Activated CD8-positive, alpha-beta T cell treated with anti-CD3 and anti-CD28 coated beads for 36 hours (primary cell): ENCODE measurements at regions not wholly inside any gene's neighbourhood (a gene's known extent, or its start where the extent isn't known, plus 50 kb on each side); places are given as distances from the start of the nearest gene placed in this dataset.

ENCODE experiments used
- ATAC-seq: fragments of 200-7000 bp; cut with Tn5 transposase; one replicate; pipeline ENCODE4 v1.10.0; 2021; ENCODE audit warnings: mild to moderate bottlenecking, moderate library complexity
- CTCF ChIA-PET: fragments of 350-600 bp; sonication (Branson Sonifier 250); formaldehyde crosslinking; loops from one replicate; lab custom pipeline; 2021; ENCODE audit warnings: antibody characterized with exemption; lab: Charles Lee
- POLR2A ChIA-PET: fragments of 350-600 bp; sonication (Branson Sonifier 250); formaldehyde crosslinking; loops from one replicate; lab custom pipeline; 2021; ENCODE audit warnings: antibody characterized with exemption; lab: Charles Lee
- DNase-seq: peaks from one replicate; pipeline ENCODE4 v3.0.0-alpha.2; 2020
- H3K27ac Mint-ChIP-seq: one replicate; pipeline ENCODE4 v1.8.0; 2021; ENCODE audit warnings: mild to moderate bottlenecking, mixed read lengths
- H3K27me3 Mint-ChIP-seq: one replicate; pipeline ENCODE4 v1.8.0; 2021; ENCODE audit warnings: mixed read lengths
- H3K36me3 Mint-ChIP-seq: one replicate; pipeline ENCODE4 v1.8.0; 2021; ENCODE audit warnings: low read depth, mixed read lengths
- H3K4me1 Mint-ChIP-seq: one replicate; pipeline ENCODE4 v1.8.0; 2021; ENCODE audit warnings: low read depth, mixed read lengths
- H3K4me3 Mint-ChIP-seq: one replicate; pipeline ENCODE4 v1.8.0; 2021; ENCODE audit warnings: mild to moderate bottlenecking, moderate library complexity, mixed read lengths
- H3K9me3 Mint-ChIP-seq: one replicate; pipeline ENCODE4 v1.8.0; 2021; ENCODE audit warnings: mixed read lengths
- CTCF ChIP-seq: fragments of 200-600 bp; IDR thresholded peaks from one replicate; pipeline ENCODE4 v1.8.0; 2022; ENCODE audit warnings: antibody characterized with exemption, mild to moderate bottlenecking
- intact Hi-C: fragments of 100-400 bp; cut with micrococcal nuclease; formaldehyde crosslinking; loops from one replicate; pipeline ENCODE4 v1.10.0; 2022

- H3K36me3 Mint-ChIP-seq = no peaks in the 10 kb centered on the region
- intact Hi-C loops = no loop called here
These were observed 674.0 kb downstream of the DMRTA1 start for GRCh38 chr9:23120630-23121029.

GRCh38 chr9:23123048-23123632 is 676.5 kb downstream of the DMRTA1 start:
- peak; percentile 23 for TF ChIP-seq CTCF
- no peaks in the 10 kb centered on the region for H3K36me3 Mint-ChIP-seq
- DNase-seq (peak; percentile 13), ATAC-seq (no peak)
- intact Hi-C loops = no loop called here
- ChIA-PET CTCF (no interaction called here), POLR2A (no interaction called here)
- peaks cover 5% of the 10 kb centered on the region for H3K9me3 Mint-ChIP-seq
- no peaks in the 10 kb centered on the region for H3K27me3 Mint-ChIP-seq
- no peaks in the 10 kb centered on the region for H3K4me1 Mint-ChIP-seq
- H3K27ac Mint-ChIP-seq = no peak overlapping the region
- H3K4me3 Mint-ChIP-seq = no peak overlapping the region

More at GRCh38 chr9:23120630-23121029, 674.0 kb downstream of the DMRTA1 start:
- ChIA-PET CTCF (no interaction called here), POLR2A (no interaction called here)
- Mint-ChIP-seq H3K4me3 (no peak overlapping the region), H3K9me3 (peaks cover 9% of the 10 kb centered on the region), H3K27me3 (no peaks in the 10 kb centered on the region), H3K27ac (no peak overlapping the region), H3K4me1 (no peaks in the 10 kb centered on the region)
- no peak for ATAC-seq
- no peak for DNase-seq
- TF ChIP-seq CTCF = no peak

GRCh38 chr9:23145467-23145866 is 680.6 kb downstream of the ELAVL2 start:
- no peaks in the 10 kb centered on the region for H3K27me3 Mint-ChIP-seq
- TF ChIP-seq CTCF = no peak
- no peak overlapping the region for H3K4me3 Mint-ChIP-seq
- H3K4me1 Mint-ChIP-seq = no peaks in the 10 kb centered on the region
- no peak for ATAC-seq
- DNase-seq = no peak
- H3K9me3 Mint-ChIP-seq = peaks cover 19% of the 10 kb centered on the region
- ChIA-PET CTCF (no interaction called here), POLR2A (no interaction called here)
- H3K36me3 Mint-ChIP-seq = no peaks in the 10 kb centered on the region
- no peak overlapping the region for H3K27ac Mint-ChIP-seq
- intact Hi-C loops = no loop called here

GRCh38 chr9:23153058-23153457 is 673.0 kb downstream of the ELAVL2 start:
- H3K36me3 Mint-ChIP-seq = no peaks in the 10 kb centered on the region
- ChIA-PET CTCF (no interaction called here), POLR2A (no interaction called here)
- DNase-seq (peak; percentile 3), ATAC-seq (no peak)
- TF ChIP-seq CTCF = no peak
- no peak overlapping the region for H3K4me3 Mint-ChIP-seq
- H3K27me3 Mint-ChIP-seq = no peaks in the 10 kb centered on the region
- H3K4me1 Mint-ChIP-seq = no peaks in the 10 kb centered on the region
- intact Hi-C loops = no loop called here
- H3K27ac Mint-ChIP-seq = no peak overlapping the region
- peaks cover 11% of the 10 kb centered on the region for H3K9me3 Mint-ChIP-seq

- H3K27ac Mint-ChIP-seq = no peak overlapping the region
- intact Hi-C loops = no loop called here
- DNase-seq (no peak), ATAC-seq (no peak)
- CTCF ChIA-PET = no interaction called here
- H3K4me1 Mint-ChIP-seq = no peaks in the 10 kb centered on the region
- TF ChIP-seq CTCF = no peak
- H3K27me3 Mint-ChIP-seq = no peaks in the 10 kb centered on the region
- peaks cover 12% of the 10 kb centered on the region for H3K9me3 Mint-ChIP-seq
- H3K36me3 Mint-ChIP-seq = no peaks in the 10 kb centered on the region
- no peak overlapping the region for H3K4me3 Mint-ChIP-seq
- POLR2A ChIA-PET = interaction anchor here (0.6 kb wide), 1 partner anchor 1860 kb away, joined by 4 read pairs; no protein-coding TSS in a partner anchor
These were observed 665.5 kb downstream of the ELAVL2 start for GRCh38 chr9:23160491-23160890.
